Calu3 (cell line): ENCODE measurements at regions not wholly inside any gene's neighbourhood (a gene's known extent, or its start where the extent isn't known, plus 50 kb on each side); places are given as distances from the start of the nearest gene placed in this dataset.

ENCODE experiments used
- BruUV-seq: library from RNA; stranded (reverse); fragments of 400-500 nt; replicated peaks from 2 replicates; lab custom pipeline; 2021; lab: Mats Ljungman, UMichigan
- CTCF ChIA-PET: fragments of 300-600 bp; sonication (Branson Sonifier 250); formaldehyde crosslinking; loops from one replicate; lab custom pipeline; 2022; ENCODE audit warnings: antibody characterized with exemption; lab: Charles Lee
- DNase-seq: peaks from one replicate; pipeline ENCODE4 v3.0.0; 2022
- H3K27ac Mint-ChIP-seq: one replicate; pipeline ENCODE4 v1.8.0; 2022; ENCODE audit warnings: mixed read lengths; ENCODE audit not compliant: unreplicated experiment
- H3K27me3 Mint-ChIP-seq: one replicate; pipeline ENCODE4 v1.8.0; 2022; ENCODE audit warnings: mixed read lengths; ENCODE audit not compliant: unreplicated experiment
- H3K36me3 Mint-ChIP-seq: one replicate; pipeline ENCODE4 v1.8.0; 2022; ENCODE audit warnings: mild to moderate bottlenecking, moderate library complexity, mixed read lengths; ENCODE audit not compliant: insufficient read depth, unreplicated experiment
- H3K4me1 Mint-ChIP-seq: one replicate; pipeline ENCODE4 v1.8.0; 2022; ENCODE audit warnings: mild to moderate bottlenecking, low read depth, mixed read lengths; ENCODE audit not compliant: unreplicated experiment
- H3K4me3 Mint-ChIP-seq: one replicate; pipeline ENCODE4 v1.8.0; 2022; ENCODE audit warnings: mild to moderate bottlenecking, low read depth, moderate library complexity, mixed read lengths; ENCODE audit not compliant: unreplicated experiment
- H3K9me3 Mint-ChIP-seq: one replicate; pipeline ENCODE4 v1.8.0; 2022; ENCODE audit warnings: low read depth, mixed read lengths; ENCODE audit not compliant: unreplicated experiment
- intact Hi-C: fragments of 100-400 bp; cut with micrococcal nuclease; formaldehyde crosslinking; loops from one replicate; pipeline ENCODE4 v1.10.0; 2022; ENCODE audit not compliant: unreplicated experiment
- TF ChIP-seq, protein P1 (sequence below): fragments of 200-600 bp; IDR thresholded peaks from one replicate; pipeline ENCODE4 v1.8.0; 2022; ENCODE audit warnings: antibody characterized with exemption; ENCODE audit not compliant: unreplicated experiment

GRCh38 chr14:95458906-95459305 lies 57.5 kb downstream of the SYNE3 start:
- BruUV-seq: no TSS peak
- no peak for DNase-seq
- TF ChIP-seq, protein P1, sequence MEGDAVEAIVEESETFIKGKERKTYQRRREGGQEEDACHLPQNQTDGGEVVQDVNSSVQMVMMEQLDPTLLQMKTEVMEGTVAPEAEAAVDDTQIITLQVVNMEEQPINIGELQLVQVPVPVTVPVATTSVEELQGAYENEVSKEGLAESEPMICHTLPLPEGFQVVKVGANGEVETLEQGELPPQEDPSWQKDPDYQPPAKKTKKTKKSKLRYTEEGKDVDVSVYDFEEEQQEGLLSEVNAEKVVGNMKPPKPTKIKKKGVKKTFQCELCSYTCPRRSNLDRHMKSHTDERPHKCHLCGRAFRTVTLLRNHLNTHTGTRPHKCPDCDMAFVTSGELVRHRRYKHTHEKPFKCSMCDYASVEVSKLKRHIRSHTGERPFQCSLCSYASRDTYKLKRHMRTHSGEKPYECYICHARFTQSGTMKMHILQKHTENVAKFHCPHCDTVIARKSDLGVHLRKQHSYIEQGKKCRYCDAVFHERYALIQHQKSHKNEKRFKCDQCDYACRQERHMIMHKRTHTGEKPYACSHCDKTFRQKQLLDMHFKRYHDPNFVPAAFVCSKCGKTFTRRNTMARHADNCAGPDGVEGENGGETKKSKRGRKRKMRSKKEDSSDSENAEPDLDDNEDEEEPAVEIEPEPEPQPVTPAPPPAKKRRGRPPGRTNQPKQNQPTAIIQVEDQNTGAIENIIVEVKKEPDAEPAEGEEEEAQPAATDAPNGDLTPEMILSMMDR: no peak
- Mint-ChIP-seq H3K27me3 (no peaks in the 10 kb centered on the region), H3K4me1 (peaks cover 9% of the 10 kb centered on the region), H3K4me3 (no peak overlapping the region), H3K9me3 (no peaks in the 10 kb centered on the region), H3K27ac (no peak overlapping the region), H3K36me3 (no peaks in the 10 kb centered on the region)
- CTCF ChIA-PET: no interaction called here
- intact Hi-C loops: no loop called here

DNA sequence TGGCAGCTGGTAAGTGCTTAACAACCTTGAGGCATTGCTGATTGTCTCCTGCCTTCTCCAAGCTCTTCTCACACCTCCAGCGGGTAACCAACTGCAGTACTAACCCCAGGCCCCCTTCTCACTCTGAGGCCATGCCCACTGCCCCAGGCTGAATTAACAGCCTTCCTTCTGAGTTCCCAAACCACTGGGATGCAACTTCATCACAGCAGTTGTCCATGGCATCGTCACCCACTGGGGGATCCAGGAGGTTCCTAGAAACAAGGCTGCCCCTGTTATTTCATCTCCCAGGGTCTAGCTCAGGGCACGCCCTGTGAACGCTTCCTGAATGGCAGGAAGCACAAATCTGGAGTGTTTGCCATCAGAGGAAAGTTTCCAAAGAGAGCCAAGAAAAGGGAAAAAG lies 58.0 kb downstream of the SYNE3 start:
- DNase-seq: no peak
- H3K27me3 Mint-ChIP-seq: no peaks in the 10 kb centered on the region
- CTCF ChIA-PET: no interaction called here
- TF ChIP-seq, protein P1: no peak
- no peaks in the 10 kb centered on the region for H3K36me3 Mint-ChIP-seq
- peaks cover 9% of the 10 kb centered on the region for H3K4me1 Mint-ChIP-seq
- no peak overlapping the region for H3K4me3 Mint-ChIP-seq
- BruUV-seq: no TSS peak
- no peaks in the 10 kb centered on the region for H3K9me3 Mint-ChIP-seq
- no peak overlapping the region for H3K27ac Mint-ChIP-seq
- intact Hi-C loops: no loop called here

- intact Hi-C loops: no loop called here
- Mint-ChIP-seq H3K4me3 (no peak overlapping the region), H3K27ac (no peak overlapping the region), H3K36me3 (no peaks in the 10 kb centered on the region), H3K9me3 (no peaks in the 10 kb centered on the region), H3K27me3 (no peaks in the 10 kb centered on the region), H3K4me1 (peaks cover 9% of the 10 kb centered on the region)
- TF ChIP-seq, protein P1: no peak
- BruUV-seq: no TSS peak
- CTCF ChIA-PET: no interaction called here
- DNase-seq: no peak
These were observed 60.2 kb downstream of the SYNE3 start for GRCh38 chr14:95456281-95456680.

DNA sequence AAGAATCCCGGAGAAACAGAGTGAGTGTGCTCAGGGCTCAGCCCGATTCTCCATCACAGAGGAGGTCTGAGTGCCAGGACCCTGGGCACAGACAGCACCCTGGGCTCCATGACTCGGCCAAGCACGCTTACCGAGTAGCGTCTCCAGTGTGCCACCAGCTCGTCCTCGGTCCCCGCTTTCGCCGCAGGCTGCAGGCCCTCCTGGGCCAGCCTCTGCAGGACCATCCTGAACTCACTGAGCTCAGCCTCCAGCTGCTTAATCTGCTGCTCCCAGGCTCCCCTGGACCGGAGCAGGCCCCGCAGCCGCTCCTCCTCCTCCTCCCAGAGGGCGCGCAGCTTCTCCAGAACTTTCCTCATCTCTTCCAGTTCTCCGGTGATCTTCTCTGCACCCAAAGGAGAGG lies 61.2 kb downstream of the SYNE3 start:
- TF ChIP-seq, protein P1: no peak
- BruUV-seq: no TSS peak
- DNase-seq: no peak
- H3K36me3 Mint-ChIP-seq: no peaks in the 10 kb centered on the region
- no peaks in the 10 kb centered on the region for H3K9me3 Mint-ChIP-seq
- H3K4me3 Mint-ChIP-seq: no peak overlapping the region
- CTCF ChIA-PET: interaction anchor here (0.6 kb wide), 1 partner anchor 14 kb away, joined by 3 read pairs; no protein-coding TSS in a partner anchor
- H3K27ac Mint-ChIP-seq: no peak overlapping the region
- intact Hi-C loops: no loop called here
- no peaks in the 10 kb centered on the region for H3K27me3 Mint-ChIP-seq
- peaks cover under 1% of the 10 kb centered on the region for H3K4me1 Mint-ChIP-seq

DNA sequence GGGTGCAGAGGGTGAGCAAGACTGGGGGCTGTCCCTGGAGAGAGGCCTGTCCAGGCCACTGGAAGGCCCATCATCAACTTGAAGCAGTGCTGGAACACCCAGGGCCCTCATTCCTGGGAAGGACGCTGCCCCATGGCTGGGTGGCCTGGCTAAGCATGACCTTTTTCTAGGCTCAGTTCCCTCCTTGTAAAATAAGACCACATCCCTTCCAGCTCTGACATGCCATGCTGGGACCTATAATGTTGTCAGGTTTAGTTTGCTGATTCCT lies 62.8 kb downstream of the SYNE3 start:
- CTCF ChIA-PET: no interaction called here
- TF ChIP-seq, protein P1: no peak
- no peaks in the 10 kb centered on the region for H3K4me1 Mint-ChIP-seq
- H3K27me3 Mint-ChIP-seq: no peaks in the 10 kb centered on the region
- DNase-seq: no peak
- no peak overlapping the region for H3K27ac Mint-ChIP-seq
- no peaks in the 10 kb centered on the region for H3K36me3 Mint-ChIP-seq
- intact Hi-C loops: no loop called here
- no TSS peak for BruUV-seq
- no peak overlapping the region for H3K4me3 Mint-ChIP-seq
- no peaks in the 10 kb centered on the region for H3K9me3 Mint-ChIP-seq
